Stimulated activated CD8-positive, alpha-beta memory T cell treated with anti-CD3 and anti-CD28 coated beads, Interleukin-4, amount 100 ng/mL, for 4 hours (primary cell): ENCODE measurements at regions not wholly inside any gene's neighbourhood (a gene's known extent, or its start where the extent isn't known, plus 50 kb on each side); places are given as distances from the start of the nearest gene placed in this dataset.

ENCODE experiments used
- DNase-seq, 2 donors: peaks; one replicate each; pipeline ENCODE4 v3.0.0-alpha.2; 2020; ENCODE audit warnings: low read depth in 2 of 2, low spot score in 1 of 2

DNA sequence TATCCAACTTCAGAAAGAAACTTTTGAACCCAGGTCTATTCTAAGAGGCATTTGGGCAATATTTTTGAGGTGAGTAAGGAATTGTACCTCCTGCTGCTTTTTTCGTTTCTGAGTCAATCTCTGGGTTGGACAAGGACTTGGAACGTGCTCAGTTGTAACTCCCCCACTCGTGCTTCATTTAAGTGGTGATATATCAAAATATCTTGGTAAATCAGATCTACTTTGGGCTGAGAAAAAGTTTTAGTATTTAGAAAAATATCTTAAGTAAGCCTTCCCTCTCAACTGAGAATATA, 728.9 kb downstream of the EFNB2 start:
- no peak for DNase-seq

DNA sequence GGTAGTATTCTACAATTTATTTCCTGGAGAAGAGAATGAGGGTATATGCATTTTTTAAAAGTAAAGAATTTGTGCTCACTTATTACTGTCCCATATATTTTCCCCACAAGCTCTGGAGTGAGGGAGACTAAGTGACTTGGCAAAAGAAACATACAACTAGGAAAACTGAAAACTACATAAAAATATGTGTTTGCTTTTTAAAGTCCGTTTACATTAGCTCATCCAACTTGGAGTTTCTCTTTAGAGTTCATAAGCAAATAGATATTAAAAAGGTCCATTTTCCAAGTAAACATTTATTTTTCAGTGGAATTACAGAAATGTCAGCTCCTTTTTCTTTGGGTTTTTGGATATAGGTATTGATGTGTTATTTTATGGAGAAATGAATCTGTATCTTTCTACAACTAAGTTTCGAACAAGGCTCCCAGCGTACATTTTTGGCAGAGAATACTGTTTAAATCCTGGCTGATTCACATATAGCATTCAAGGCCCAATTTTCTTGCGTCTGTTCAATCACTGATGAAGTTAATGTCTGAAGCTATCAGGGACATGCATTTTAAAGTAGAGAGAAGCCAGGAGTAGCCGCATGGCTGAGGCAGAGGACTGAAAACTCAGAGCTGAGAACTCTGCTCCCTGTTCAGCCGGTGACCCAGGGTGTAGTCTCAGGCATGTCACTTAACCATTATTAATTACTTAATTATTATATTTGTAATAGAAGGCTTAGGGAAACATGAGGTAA, 729.4 kb downstream of the EFNB2 start:
- DNase-seq: no peak

DNA sequence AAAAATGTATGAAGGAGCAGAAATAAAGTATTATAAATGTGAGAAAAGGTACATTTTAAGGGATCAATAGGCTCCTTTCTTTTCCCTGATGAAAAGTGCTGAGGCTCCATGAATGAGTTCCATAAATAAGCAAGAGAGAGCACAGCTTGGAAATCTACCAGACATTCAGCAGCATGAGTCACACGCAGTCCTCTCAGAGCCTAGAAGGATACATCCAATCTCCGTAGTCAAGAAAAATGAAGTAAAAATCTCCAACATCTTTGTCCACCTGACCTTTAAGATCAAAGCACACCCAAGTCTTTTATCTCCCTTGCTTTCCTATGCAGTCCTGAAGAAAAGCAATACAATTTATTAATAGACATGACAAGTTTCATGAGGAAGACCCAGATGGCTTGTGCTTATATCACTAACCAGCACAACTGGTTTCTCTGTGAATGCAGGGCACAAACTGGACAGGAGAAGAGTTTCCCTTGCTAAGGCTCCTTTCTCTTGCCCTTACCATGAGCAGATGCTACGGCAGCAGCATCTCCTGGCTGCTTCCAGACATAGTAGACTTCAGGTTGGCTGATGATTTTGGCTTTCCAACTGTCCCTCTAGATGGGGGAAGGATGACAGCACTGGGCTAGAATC, 730.8 kb downstream of the EFNB2 start:
- DNase-seq: no peak

DNA sequence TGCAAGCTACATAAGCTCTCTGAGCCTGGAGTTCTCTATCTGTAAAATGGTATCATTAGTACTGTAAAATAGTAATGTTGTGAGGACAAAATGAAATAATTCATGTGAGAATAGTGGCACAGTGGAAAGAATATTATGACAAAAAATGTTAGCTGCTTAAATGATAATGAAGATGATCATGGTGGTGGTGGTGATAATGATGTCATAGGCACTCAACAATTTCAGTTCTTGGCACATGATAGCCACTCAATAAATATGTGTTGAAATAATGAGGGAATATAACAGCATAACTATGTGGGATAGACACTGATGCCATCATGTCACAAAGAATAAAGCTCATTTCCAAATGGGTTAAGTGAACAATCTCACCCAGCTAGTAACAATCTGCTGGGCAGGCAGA, 736.3 kb downstream of the EFNB2 start:
- no peak for DNase-seq

DNA sequence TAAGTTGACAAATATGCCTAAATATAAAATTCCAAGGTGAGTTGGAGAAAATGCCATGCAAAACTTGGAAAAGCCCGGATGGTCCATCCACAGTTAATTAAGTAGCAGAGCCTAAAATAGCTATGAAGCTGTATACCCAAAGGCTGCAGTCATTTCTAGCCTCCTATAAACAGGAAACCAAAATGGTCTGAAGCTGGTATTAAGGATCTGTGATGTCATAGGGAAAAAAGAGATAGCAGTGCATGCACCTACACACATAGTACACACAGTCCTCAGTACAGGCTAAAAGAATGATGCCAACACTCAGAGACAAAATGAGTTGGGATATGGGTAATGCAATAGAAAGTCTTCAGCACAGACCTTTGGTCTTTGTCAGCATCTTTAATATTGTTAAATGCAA, 736.9 kb downstream of the EFNB2 start:
- DNase-seq: no peak

DNA sequence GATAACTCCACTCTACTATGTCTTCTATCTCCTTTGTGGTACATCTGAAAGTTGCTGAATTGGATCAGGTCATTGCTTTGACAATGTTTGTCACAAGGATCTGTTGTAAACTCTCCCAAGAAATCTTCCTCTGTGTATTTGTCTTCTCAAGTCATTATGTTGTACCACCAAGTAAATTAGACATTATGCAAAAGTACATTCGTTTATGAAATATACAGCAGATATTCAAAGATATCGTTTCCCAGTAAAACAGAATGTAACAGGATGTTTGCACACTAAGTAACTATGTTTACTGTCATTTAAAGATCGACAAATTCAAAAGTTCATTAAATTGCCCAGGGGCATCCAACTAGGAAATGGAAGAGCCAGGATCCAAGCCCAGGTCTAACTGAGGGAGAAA, 739.4 kb downstream of the EFNB2 start:
- DNase-seq: no peak

DNA sequence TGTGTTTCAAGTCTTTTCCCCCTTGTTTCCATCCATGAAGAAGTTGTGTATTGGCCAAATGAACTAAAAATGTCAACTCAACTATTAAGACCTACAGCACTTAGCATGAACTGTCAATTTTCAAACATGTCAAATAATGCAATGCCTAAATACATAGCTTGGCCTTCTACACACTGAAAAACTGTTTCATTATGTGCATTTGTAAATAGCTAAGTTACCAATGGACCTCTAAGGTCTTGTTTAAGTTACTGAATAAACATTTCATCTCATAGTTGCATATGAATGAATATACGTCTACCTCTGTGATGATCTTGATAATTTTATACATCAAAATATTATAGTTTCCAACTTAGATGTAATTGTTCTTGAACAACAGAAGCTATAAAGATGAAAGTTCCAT, 744.5 kb downstream of the EFNB2 start:
- DNase-seq: no peak

DNA sequence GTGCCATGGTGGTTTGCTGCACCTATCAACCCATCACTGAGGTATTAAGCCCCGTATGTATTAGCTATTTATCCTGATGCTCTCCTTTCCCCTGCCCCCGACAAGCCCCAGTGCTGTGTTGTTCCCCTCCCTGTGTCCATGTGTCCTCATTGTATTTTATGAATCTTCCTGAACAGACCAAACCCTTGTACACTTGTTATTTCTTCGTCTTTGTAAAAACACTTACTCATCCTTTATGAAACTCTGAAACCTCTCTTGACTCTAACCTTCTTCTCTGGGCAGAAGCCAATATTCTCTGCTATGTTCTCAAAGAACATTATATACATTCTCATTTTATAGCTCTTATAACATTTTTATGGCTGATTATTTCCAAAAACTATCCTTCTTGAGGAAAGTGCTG, 746.9 kb downstream of the EFNB2 start:
- no peak for DNase-seq

DNA sequence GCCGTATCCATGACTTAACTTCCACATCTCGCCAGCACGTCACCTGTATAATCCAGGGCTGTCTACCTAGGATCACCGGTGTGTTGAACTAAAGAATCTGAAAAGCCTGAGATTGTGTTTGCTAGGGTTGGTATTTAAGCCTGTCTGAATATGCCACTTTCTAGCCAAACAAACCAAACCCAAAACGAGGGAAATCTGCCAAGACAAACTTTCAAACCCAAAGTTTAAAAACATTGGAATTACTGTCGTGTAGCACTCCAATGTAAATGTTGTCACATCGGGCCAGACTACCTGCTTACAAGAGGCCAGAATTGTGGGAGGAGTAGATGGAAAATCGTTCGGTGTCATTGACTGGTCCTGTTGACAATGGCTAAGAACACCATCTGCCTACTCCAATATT, 747.8 kb downstream of the EFNB2 start:
- no peak for DNase-seq

DNA sequence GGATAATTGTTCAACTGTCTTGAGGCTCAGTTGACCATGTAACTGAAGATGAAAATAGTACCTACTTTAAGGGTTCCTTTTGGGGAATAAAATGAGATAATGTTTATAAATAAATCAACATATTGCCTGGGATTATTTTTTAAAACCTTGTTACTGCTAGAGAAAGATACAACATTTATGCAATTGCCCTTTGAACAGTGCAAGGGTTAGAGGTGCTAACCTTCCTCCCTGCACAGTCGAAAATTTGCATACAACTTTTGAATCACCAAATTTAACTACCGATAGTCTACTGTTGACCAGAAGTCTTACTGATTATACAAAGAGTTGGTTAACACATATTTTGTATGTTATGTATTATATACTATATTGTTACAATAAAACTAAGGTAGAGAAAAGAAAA, 750.0 kb downstream of the EFNB2 start:
- DNase-seq: no peak

DNA sequence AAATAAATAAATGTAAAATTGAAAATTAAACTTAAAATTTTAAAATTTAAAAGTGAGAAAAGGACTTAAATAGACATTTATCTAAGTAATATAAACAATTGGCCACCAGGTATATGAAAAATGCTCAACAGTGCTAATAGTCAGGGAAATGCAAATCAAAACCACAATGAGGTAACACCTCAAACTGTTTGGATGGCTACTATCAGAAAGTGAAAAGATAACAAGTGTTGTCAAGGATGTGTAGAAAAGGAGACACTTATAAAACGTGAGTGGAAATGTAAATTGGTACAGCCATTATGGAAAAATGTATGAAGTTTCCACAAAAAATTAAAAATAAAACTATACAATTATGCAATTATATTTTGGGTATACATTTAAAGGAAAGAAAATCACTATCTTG, 752.2 kb downstream of the EFNB2 start:
- DNase-seq: no peak

DNA sequence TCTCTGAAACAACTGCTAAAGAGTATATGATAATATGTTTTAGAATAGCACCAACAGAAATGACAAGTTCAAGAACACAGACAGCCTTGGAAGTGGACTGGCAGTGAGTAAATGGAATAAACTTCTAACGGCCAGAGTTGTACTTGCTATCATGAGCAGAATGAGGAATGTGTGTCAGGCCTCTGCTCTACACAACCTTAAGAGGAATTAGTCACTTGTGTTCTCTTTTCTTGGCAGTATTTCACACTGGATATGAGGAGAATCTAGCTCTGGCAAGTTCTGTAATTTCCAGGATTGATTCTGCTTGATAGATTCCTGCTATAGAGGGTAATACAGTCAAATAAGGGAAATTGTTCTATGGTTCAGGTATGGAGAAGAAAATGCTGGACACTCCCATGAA, 757.3 kb downstream of the EFNB2 start:
- no peak for DNase-seq

DNA sequence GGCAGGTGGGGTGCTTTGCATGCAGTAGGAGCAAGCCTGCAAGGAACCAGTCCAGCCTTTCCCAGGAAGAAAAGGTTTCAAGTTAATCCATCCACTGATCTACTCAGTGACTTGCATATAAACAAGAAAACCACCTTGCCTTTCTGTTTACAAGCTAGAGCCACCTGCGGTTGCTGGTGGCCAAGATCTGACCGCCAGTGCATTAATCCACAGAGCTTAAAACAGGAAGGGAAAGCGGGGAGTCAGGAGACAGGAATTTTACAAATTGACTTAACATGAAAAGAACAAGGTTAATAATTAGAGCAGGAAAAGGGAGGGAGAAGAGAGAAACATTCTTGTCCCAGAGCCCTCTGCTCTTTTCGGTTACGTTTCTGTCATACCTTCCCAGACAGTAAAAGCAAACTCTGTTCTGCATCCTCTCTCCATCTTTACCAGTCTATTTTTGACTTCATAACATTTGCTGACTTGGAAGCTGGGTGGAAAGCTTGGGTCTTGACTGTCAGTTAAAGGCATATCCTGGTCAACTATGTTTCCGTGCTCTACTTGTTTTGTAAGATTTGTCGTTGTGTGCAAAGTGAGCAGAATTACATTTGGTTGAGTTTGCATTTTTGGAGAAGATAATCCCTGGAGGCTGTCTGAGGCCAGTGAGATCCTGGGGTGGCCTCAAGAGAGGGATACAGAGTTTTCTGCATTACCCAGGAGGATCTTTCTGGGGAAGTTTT, 760.6 kb downstream of the EFNB2 start:
- DNase-seq: no peak

DNA sequence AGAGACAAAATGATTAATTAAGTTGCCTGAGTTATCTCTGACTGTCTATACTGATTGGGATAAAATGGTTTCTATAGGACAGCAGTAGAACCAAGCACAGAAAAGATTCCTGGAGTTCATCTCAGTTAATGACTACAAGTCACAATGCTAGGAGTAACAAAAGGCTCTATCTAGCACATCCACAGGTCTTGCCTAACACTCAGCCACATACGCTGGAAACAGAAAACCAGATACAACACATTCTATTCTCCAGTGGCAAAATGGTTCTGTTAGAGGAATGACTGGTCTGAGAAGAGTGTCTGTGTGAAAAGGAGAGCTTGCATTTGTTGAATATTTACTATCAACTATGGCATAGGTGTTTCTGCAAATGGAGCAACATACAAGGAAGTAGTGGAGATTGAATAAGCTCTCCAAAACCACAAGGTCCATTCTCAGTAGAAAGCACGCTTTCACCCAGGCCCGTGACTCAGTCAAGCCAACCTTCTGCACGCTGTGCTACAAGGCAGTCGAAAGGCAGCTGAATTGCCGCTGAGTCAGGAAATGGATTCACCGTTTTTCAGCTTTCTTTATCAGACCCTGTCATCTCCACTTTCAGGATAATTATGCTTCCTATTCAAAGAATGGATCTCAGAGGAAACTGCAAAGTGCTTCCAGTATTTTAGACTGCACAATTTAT, 761.5 kb downstream of the EFNB2 start:
- no peak for DNase-seq

DNA sequence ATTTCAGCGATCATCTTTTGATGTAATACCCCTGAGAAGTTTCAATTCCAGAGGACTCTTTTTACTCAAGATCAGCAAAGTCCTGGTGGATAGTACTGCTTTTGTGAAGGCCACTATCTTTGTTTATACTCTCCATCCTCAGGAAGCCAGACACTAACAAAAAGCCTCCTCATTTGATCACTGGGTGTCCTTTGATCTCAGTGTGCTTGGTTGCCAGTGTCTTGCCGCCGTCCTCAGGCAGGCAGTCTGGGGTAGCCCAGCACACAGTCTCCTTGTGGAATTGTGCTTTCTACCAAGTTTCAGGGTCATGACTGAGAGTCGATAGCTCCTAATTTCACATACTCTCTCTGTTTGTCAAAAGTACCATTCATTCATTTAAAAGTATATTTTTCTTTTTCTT, 762.2 kb downstream of the EFNB2 start:
- DNase-seq: no peak

DNA sequence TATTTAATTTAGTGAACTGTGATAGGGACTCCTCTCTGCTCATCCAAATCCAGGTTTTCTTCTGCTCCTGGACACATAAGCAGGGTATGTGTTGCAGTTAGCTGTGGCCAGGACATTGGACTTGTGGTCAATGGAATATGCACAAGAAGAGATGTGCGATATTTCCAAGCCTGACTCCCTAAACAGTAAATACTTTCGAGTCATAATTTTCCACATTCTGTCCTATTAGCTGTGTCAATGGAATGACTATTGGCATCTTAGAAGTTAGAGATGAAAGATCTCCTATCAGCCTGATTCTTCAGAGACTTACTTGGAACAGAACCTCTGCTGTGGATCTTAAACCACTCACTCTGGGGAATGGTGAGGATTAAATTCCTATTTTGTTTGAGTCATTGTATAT, 771.0 kb downstream of the EFNB2 start:
- no peak for DNase-seq

DNA sequence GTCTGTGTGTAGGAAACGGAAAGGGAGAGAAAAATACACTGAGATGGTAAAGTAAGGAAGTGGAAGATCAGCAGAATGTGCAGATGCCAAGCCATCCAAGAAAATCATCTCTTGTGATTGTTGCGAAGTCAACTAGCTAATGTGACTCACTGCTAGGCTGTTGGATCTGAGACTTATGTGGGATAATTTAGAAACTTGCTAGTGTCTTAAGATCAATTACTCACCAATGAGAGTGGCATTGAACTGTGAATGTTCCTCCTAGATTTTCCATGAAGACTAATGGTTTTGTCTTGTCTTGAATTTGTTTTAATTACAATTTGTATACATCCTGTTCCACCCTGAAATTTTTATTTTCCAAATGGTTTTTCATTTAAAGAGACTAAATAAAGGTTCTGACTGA, 771.6 kb downstream of the EFNB2 start:
- no peak for DNase-seq

DNA sequence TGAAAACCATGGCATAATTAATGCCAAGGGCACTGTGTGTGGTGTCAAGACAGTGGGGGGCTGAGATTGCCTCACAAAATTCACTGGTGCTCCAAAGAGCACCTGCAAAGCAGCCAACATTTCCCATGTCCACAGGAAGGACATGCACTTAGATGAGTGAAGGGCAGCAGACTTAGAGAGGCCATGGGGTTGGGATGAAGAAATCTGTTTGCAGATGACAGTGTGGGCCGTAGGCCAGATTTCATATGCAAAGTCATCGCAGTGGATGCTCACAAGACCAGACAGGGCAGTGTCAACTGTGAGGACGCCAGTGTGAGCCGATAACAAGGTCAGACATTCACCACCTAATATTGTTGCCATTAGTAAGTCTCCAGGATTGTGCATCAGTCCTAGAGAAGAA, 773.4 kb downstream of the EFNB2 start:
- no peak for DNase-seq

DNA sequence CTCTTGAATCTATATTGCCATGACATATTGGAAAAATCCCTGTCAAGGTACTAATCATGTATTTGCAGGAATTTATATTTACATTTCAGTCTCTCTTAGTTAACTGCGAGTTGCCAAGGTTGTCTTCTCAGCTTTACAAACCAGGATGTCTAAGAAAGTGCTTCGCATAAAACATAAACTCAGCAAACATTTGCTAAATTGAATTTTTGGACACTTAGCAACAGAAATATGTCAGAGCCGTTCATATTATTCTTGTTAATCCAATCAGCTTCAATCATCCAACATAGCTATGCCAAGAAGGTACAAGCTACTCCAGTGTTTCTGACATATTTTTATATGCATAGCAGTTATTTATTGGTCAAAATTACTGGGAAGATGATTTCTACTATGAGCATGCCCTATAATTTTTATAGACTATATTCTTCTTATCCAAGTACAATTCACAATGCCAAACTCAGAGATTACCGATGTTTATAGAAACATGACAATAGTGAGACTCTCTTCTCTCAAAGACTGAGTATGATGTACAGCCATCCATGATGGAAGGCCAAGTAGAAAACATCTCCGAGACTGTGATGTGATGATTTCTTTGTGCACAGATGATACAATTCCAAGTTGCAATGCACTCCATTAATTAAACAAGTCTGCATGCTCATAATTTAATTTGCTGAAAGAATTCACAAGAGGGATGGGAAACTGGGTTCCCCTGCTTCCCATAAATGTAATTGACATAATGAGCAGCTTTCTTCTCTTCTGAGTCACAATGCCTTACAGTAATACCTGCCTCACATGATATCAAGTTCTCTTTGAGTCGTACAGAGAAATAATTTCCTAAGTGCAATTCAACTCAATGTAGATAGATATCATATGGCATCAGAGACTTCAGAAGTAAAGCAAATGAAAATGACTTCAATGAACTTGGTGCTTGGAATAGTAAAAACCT, 776.3 kb downstream of the EFNB2 start:
- DNase-seq: no peak

DNA sequence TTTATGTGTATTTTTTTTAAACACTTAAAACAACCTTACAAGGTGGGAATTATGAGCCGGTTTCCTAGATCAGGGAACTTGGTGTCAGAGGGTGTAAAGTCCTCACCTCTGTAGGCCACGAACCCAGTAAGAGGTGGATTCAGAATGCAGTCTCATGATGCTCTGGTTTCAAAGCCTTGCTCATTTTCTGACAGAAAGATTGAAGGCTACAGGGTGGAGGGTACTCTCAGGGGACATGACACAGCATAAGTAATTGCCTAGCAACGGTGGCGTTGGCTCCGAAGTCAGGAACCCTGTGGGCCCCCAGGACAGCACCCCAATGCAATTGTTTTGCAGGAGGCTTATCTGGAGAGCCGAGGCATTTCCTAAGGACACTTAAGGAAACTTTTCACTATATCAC, 794.7 kb downstream of the EFNB2 start:
- DNase-seq: no peak

DNA sequence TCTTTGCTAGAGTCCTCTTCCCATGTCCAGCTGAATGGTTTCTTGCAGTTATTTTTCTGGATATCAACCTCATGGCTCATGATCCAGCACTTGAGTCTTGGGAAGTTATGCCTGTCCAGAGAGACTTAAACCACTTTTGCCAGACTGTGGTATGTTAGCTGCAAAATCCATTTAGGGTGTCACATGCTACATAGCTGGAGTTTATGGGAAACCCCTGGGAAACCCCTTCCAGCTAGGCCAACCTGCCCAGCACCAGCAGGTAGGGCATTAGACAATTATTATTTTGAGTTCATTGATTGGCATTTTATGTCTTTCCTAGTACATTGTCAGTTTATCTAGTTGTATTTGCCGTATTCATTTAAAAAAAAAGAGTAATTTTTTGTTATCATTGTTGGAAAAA, 797.8 kb downstream of the EFNB2 start:
- DNase-seq: no peak
